Vagina (tissue), 2 donors: ENCODE measurements at regions not wholly inside any gene's neighbourhood (a gene's known extent, or its start where the extent isn't known, plus 50 kb on each side); places are given as distances from the start of the nearest gene placed in this dataset.

ENCODE experiments used
- DNase-seq, 2 donors: peaks; one replicate each; pipeline ENCODE4 v3.0.0-alpha.2; 2017; ENCODE audit errors: extremely low spot score in 2 of 2
- H3K27ac ChIP-seq: fragments of 200-600 bp; sonication (generic); one replicate; pipeline ENCODE4 v1.5.1; 2019
- H3K27me3 ChIP-seq: fragments of 200-600 bp; sonication (generic); one replicate; pipeline ENCODE4 v1.5.1; 2019
- H3K36me3 ChIP-seq, 2 donors: fragments of 200-600 bp; sonication (generic); one replicate each; pipeline ENCODE4 v1.5.1; 2017 to 2019
- H3K4me1 ChIP-seq: fragments of 200-600 bp; sonication (generic); one replicate; pipeline ENCODE4 v1.5.1; 2019
- H3K4me3 ChIP-seq, 2 donors: fragments of 200-600 bp; sonication (generic); 1 replicate in 1 of 2; 2 replicates in 1 of 2; pipeline ENCODE4 v1.5.1; 2016 to 2019
- H3K9me3 ChIP-seq: fragments of 200-600 bp; sonication (generic); one replicate; pipeline ENCODE4 v1.5.1; 2019
- POLR2A ChIP-seq, 2 donors: fragments of 450-650 bp; IDR thresholded peaks; one replicate each; pipeline ENCODE4 v1.6.1; 2017; ENCODE audit warnings: antibody characterized with exemption in 2 of 2, mild to moderate bottlenecking in 2 of 2, moderate library complexity in 2 of 2
- POLR2AphosphoS5 ChIP-seq, 2 donors: sonication (generic); formaldehyde crosslinking; IDR thresholded peaks; one replicate each; pipeline ENCODE4 v1.9.0; 2017; ENCODE audit warnings: antibody characterized with exemption in 2 of 2, mild to moderate bottlenecking in 2 of 2, low read depth in 1 of 2; ENCODE audit not compliant: insufficient read depth in 1 of 2
- intact Hi-C: fragments of 100-400 bp; cut with DNase I; formaldehyde crosslinking; loops from one replicate; pipeline ENCODE4 v1.15.1; 2023
- TF ChIP-seq, protein P1 (sequence below), 3 experiments: fragments of 450-650 bp in 2 of 3; fragments of 200-600 bp in 1 of 3; sonication (generic) in 1 of 3; IDR thresholded peaks; one replicate each; pipeline ENCODE4 v1.5.1; 2017 to 2019; ENCODE audit warnings: antibody characterized with exemption in 3 of 3, mild to moderate bottlenecking in 2 of 3, moderate library complexity in 2 of 3

GRCh38 chr9:71632776-71633175 lies 135.5 kb downstream of the CEMIP2 start:
- DNase-seq, result no peak
- TF ChIP-seq POLR2AphosphoS5 (IDR thresholded peaks at IDR 0.05; ENCODE audit: insufficient read depth in 1 of 2, low read depth in 1 of 2), result no peak
- TF ChIP-seq POLR2A (IDR thresholded peaks at IDR 0.05), result no peak
- TF ChIP-seq, protein P1, sequence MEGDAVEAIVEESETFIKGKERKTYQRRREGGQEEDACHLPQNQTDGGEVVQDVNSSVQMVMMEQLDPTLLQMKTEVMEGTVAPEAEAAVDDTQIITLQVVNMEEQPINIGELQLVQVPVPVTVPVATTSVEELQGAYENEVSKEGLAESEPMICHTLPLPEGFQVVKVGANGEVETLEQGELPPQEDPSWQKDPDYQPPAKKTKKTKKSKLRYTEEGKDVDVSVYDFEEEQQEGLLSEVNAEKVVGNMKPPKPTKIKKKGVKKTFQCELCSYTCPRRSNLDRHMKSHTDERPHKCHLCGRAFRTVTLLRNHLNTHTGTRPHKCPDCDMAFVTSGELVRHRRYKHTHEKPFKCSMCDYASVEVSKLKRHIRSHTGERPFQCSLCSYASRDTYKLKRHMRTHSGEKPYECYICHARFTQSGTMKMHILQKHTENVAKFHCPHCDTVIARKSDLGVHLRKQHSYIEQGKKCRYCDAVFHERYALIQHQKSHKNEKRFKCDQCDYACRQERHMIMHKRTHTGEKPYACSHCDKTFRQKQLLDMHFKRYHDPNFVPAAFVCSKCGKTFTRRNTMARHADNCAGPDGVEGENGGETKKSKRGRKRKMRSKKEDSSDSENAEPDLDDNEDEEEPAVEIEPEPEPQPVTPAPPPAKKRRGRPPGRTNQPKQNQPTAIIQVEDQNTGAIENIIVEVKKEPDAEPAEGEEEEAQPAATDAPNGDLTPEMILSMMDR (IDR thresholded peaks at IDR 0.05), result no peak
- Histone ChIP-seq H3K27ac (no peak overlapping the region), H3K9me3 (no peaks in the 10 kb centered on the region), H3K27me3 (no peaks in the 10 kb centered on the region), H3K4me3 (no peak overlapping the region), H3K4me1 (no peaks in the 10 kb centered on the region), H3K36me3 (no peaks in the 10 kb centered on the region)
- intact Hi-C loops, result no loop called here

GRCh38 chr9:71630377-71630995 lies 137.8 kb downstream of the CEMIP2 start:
- no peaks in the 10 kb centered on the region for H3K36me3 ChIP-seq
- H3K9me3 ChIP-seq, result no peaks in the 10 kb centered on the region
- H3K4me3 ChIP-seq, result no peak overlapping the region
- DNase-seq, result no peak
- TF ChIP-seq, protein P1 (IDR thresholded peaks at IDR 0.05), result no peak
- TF ChIP-seq POLR2AphosphoS5 (IDR thresholded peaks at IDR 0.05; ENCODE audit: insufficient read depth in 1 of 2, low read depth in 1 of 2) (no peak), POLR2A (IDR thresholded peaks at IDR 0.05) (no peak)
- intact Hi-C loops, result no loop called here
- H3K4me1 ChIP-seq, result no peaks in the 10 kb centered on the region
- no peaks in the 10 kb centered on the region for H3K27me3 ChIP-seq
- H3K27ac ChIP-seq, result no peak overlapping the region

DNA sequence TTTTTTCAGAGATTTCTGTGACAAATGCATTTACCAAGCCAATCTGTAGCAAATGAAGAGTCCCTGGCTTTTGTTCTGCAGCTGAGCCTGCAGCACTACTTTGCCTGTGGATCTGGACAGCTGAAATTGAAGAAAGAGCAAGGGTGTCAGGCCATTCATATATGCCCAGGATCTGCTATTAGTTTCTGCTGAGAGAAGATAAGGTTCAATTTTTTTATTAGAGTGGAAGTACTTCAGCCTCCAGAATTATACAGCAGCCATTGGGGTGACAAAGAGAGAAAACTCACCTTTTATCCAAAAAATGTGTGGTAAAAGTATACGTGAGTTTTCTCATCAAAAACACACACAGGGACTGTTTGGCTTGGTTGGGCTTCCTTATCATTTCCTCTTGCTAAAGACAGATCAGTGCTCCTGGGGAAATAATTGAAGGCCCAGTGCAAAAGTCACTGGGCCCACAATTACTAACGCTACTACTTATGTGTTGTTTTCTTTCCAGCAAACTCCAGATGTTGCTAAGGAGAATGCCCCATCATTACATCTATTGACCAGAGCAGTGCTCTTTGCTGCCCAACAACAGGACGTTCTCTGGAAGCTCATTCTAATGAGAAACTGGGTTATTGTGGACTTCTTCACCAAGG lies 138.6 kb downstream of the CEMIP2 start:
- Histone ChIP-seq H3K27me3 (no peaks in the 10 kb centered on the region), H3K27ac (no peak overlapping the region)
- intact Hi-C loops, result no loop called here

GRCh38 chr9:71628247-71628646 lies 140.1 kb downstream of the CEMIP2 start:
- intact Hi-C loops, result no loop called here

More for the DNA sequence above, 138.6 kb downstream of the CEMIP2 start:
- TF ChIP-seq POLR2A (IDR thresholded peaks at IDR 0.05) (no peak), POLR2AphosphoS5 (IDR thresholded peaks at IDR 0.05; ENCODE audit: insufficient read depth in 1 of 2, low read depth in 1 of 2) (no peak)
- TF ChIP-seq, protein P1 (IDR thresholded peaks at IDR 0.05), result no peak
- no peak for DNase-seq
- Histone ChIP-seq H3K4me3 (no peak overlapping the region), H3K9me3 (no peaks in the 10 kb centered on the region), H3K4me1 (no peaks in the 10 kb centered on the region), H3K36me3 (no peaks in the 10 kb centered on the region)

More at GRCh38 chr9:71628247-71628646, 140.1 kb downstream of the CEMIP2 start:
- H3K27ac ChIP-seq, result no peak overlapping the region
- no peaks in the 10 kb centered on the region for H3K36me3 ChIP-seq
- no peaks in the 10 kb centered on the region for H3K4me1 ChIP-seq
- H3K27me3 ChIP-seq, result no peaks in the 10 kb centered on the region
- TF ChIP-seq POLR2AphosphoS5 (IDR thresholded peaks at IDR 0.05; ENCODE audit: insufficient read depth in 1 of 2, low read depth in 1 of 2) (no peak), POLR2A (IDR thresholded peaks at IDR 0.05) (no peak)
- TF ChIP-seq, protein P1 (IDR thresholded peaks at IDR 0.05), result no peak
- H3K4me3 ChIP-seq, result no peak overlapping the region
- H3K9me3 ChIP-seq, result no peaks in the 10 kb centered on the region
- no peak for DNase-seq
